ENCODE measurements at regions not wholly inside any gene's neighbourhood (a gene's known extent, or its start where the extent isn't known, plus 50 kb on each side); places are given as distances from the start of the nearest gene placed in this dataset.

DNA sequence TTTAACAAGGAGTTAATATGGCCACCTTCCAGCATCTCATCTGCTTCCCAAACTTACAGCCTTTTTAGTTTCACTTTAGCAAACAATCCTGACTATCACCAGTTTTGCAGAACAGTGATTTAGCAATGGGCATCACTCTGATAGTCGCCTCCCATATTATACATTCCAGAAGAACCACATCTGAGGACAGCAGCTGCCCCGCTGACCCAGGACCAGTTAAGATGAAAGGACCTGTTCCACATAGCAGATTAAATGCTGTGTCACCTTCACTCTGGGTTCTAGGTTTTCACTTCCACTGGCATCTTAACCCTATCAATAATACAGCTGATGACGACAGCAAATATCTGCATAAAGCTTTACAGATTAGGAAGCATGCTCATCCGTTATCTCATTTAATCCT is 99.8 kb downstream of the TRIM69 start:
- Histone ChIP-seq H3K14ac (ENCODE audit: insufficient read length) (no peak overlapping the region), H4K91ac (replicated peaks; ENCODE audit: insufficient read length, low read length) (no peak overlapping the region), H3K18ac (ENCODE audit: extremely low read depth, low read length) (no peak overlapping the region), H4K8ac (ENCODE audit: extremely low read depth, insufficient read depth, low read length) (no peak overlapping the region), H2BK12ac (ENCODE audit: low read depth, low read length) (no peak overlapping the region), H3K79me1 (ENCODE audit: low read depth, low read length) (no peaks in the 10 kb centered on the region), H2BK15ac (ENCODE audit: low read length) (no peak overlapping the region), H4K5ac (ENCODE audit: insufficient read length, low read depth, low read length) (no peak overlapping the region), H2AFZ (ENCODE audit: low read length) (no peak overlapping the region), H3K4me3 (ENCODE audit: extremely low read depth in 1 of 4, insufficient read depth in 2 of 4, low read depth in 3 of 4, low read length in 4 of 4) (no peak overlapping the region), H3K27ac (ENCODE audit: low read depth, low read length) (no peak overlapping the region), H2BK20ac (ENCODE audit: low read length) (no peak overlapping the region), H2BK120ac (replicated peaks; ENCODE audit: low read depth, low read length) (no peak overlapping the region), H3K36me3 (ENCODE audit: control insufficient read depth in 2 of 4, insufficient read depth in 4 of 4, low read length in 3 of 4) (no peaks in the 10 kb centered on the region), H3K27me3 (replicated peaks in 1 of 4; ENCODE audit: control insufficient read depth in 3 of 4, extremely low read depth in 1 of 4, insufficient read depth in 3 of 4, low read length in 3 of 4) (no peaks in the 10 kb centered on the region), H3K79me2 (ENCODE audit: control insufficient read depth in 1 of 2, insufficient read depth in 2 of 2, low read length in 2 of 2) (no peaks in the 10 kb centered on the region), H3K9me3 (ENCODE audit: insufficient read depth in 2 of 2, low read depth in 1 of 2, low read length in 1 of 2) (no peaks in the 10 kb centered on the region), H3K4me1 (replicated peaks in 1 of 4; ENCODE audit: control insufficient read depth in 3 of 4, insufficient read depth in 4 of 4, low read length in 3 of 4) (no peaks in the 10 kb centered on the region), H2BK5ac (ENCODE audit: low read depth, low read length) (no peak overlapping the region), H2AK5ac (ENCODE audit: low read depth, low read length) (no peak overlapping the region), H3K9ac (replicated peaks in 1 of 4; ENCODE audit: extremely low read depth in 1 of 4, low read depth in 3 of 4, low read length in 3 of 4) (no peak overlapping the region), H3K23me2 (ENCODE audit: low read depth, low read length) (0 out of 2 replicates have a peak, but pooled peaks cover 3% of the 10 kb centered on the region), H3K4me2 (ENCODE audit: insufficient read depth in 1 of 2, low read depth in 2 of 2, low read length in 2 of 2) (no peak overlapping the region), H4K20me1 (replicated peaks in 1 of 2; ENCODE audit: control insufficient read depth in 1 of 2, insufficient read depth in 2 of 2, low read length in 2 of 2) (no peaks in the 10 kb centered on the region), H3K4ac (replicated peaks; ENCODE audit: insufficient read length, low read depth, low read length) (no peak overlapping the region), H3K56ac (replicated peaks; ENCODE audit: insufficient read length, low read depth, low read length) (no peak overlapping the region), H3K23ac (ENCODE audit: insufficient read length) (no peak overlapping the region)
- DNase-seq (ENCODE audit: low read depth in 1 of 2, low spot score in 2 of 2) (no peak), FAIRE-seq (no peak)
- ChIA-PET POLR2A (ENCODE audit: partially characterized antibody) (no interaction called here), CTCF (ENCODE audit: partially characterized antibody) (interaction anchor here (2.0 kb wide), 1 partner anchor 18 kb away, joined by 7 read pairs; no protein-coding TSS in a partner anchor)
- 88% methylated on average over 4 of the region's 4 CpGs; no CpG with 5 or more reads in 1 of the 2 experiments for WGBS, 2 experiments (ENCODE audit: extremely low coverage in 1 of 2, insufficient coverage in 1 of 2, insufficient read length in 1 of 2, insufficient replicate concordance in 2 of 2, low coverage in 1 of 2, low lambda C conversion rate in 2 of 2, missing lambda C conversion rate in 1 of 2)
- TF ChIP-seq EZH2 (IDR thresholded peaks at IDR 0.05; ENCODE audit: low read depth, low read length, severe bottlenecking) (no peak), JUN (IDR thresholded peaks at IDR 0.05; ENCODE audit: low read depth, low read length) (no peak), NANOG (IDR thresholded peaks at IDR 0.05; ENCODE audit: insufficient read depth, low read depth, low read length, poor library complexity, severe bottlenecking) (no peak)

Measured in H1 (cell line).